ENCODE measurements at regions not wholly inside any gene's neighbourhood (a gene's known extent, or its start where the extent isn't known, plus 50 kb on each side); places are given as distances from the start of the nearest gene placed in this dataset.

GRCh38 chr11:33479231-33479630, 221.4 kb downstream of the C11orf91 start:
- TF ChIP-seq POLR2A (IDR thresholded peaks at IDR 0.05) (no peak), CTCF (IDR thresholded peaks at IDR 0.05) (no peak), EP300 (IDR thresholded peaks at IDR 0.05) (no peak), POLR2AphosphoS5 (IDR thresholded peaks at IDR 0.05) (no peak)

Data from suprapubic skin (tissue), 4 donors.